GM12878 (cell line): ENCODE measurements at regions not wholly inside any gene's neighbourhood (a gene's known extent, or its start where the extent isn't known, plus 50 kb on each side); places are given as distances from the start of the nearest gene placed in this dataset.

ENCODE experiments used
- CEBPZ ChIP-seq: fragments of 150-350 bp; IDR thresholded peaks from 2 replicates; pipeline ENCODE4 v1.6.1; 2016; ENCODE audit warnings: low read depth, low read length
- EZH2 ChIP-seq: IDR thresholded peaks from 2 replicates; pipeline ENCODE4 v1.6.1; 2012; ENCODE audit warnings: low read depth, mild to moderate bottlenecking, control low read depth, inconsistent platforms, low read length, borderline replicate concordance; ENCODE audit not compliant: control insufficient read depth
- IRF3 ChIP-seq: fragments of 450-650 bp; IDR thresholded peaks from 2 replicates; pipeline ENCODE4 v1.6.1; 2014; ENCODE audit warnings: mild to moderate bottlenecking
- KDM1A ChIP-seq: fragments of 200-600 bp; sonication (generic); IDR thresholded peaks from 2 replicates; pipeline ENCODE4 v1.6.1; 2016; ENCODE audit warnings: borderline replicate concordance
- POLR2A ChIP-seq: IDR thresholded peaks from 2 replicates; pipeline ENCODE4 v1.6.1; 2011; ENCODE audit warnings: low read depth, mild to moderate bottlenecking, low read length
- RB1 ChIP-seq: fragments of 450-650 bp; formaldehyde crosslinking; IDR thresholded peaks from 2 replicates; pipeline ENCODE4 v1.6.1; 2017; ENCODE audit warnings: mild to moderate bottlenecking, borderline replicate concordance
- SMARCA5 ChIP-seq: fragments of 450-650 bp; IDR thresholded peaks from 2 replicates; pipeline ENCODE4 v1.6.1; 2017; ENCODE audit warnings: mild to moderate bottlenecking
- ZSCAN29 ChIP-seq: fragments of 450-650 bp; IDR thresholded peaks from 2 replicates; pipeline ENCODE4 v1.6.1; 2017; ENCODE audit warnings: mild to moderate bottlenecking, moderate library complexity

- TF ChIP-seq CEBPZ (no peak), POLR2A (no peak), RB1 (no peak), ZSCAN29 (no peak), EZH2 (no peak), KDM1A (no peak), SMARCA5 (no peak), IRF3 (no peak)
Observed at GRCh38 chr2:16155366-16155765, 215.0 kb downstream of the MYCN start.
